Brain pericyte (primary cell): ENCODE measurements at regions not wholly inside any gene's neighbourhood (a gene's known extent, or its start where the extent isn't known, plus 50 kb on each side); places are given as distances from the start of the nearest gene placed in this dataset.

Source experiments
- DNase-seq: peaks from one replicate; pipeline ENCODE4 v3.0.0-alpha.2; 2012; ENCODE audit warnings: low read depth, low spot score

- no peak for DNase-seq
Observed at GRCh38 chr15:31869686-31870307, 160.5 kb upstream of the CHRNA7 start.

GRCh38 chr15:31870328-31871165, 159.8 kb upstream of the CHRNA7 start, which contains the start of gene OTUD7A:
TSS of gene OTUD7A (minus strand) at chr15:31870673.
- no peak for DNase-seq

- DNase-seq = no peak
Observed at GRCh38 chr15:31871166-31871886, 159.0 kb upstream of the CHRNA7 start.

- no peak for DNase-seq
Observed at GRCh38 chr15:31871887-31872281, 158.4 kb upstream of the CHRNA7 start.

- no peak for DNase-seq
Observed at GRCh38 chr15:31887246-31887645, 143.1 kb upstream of the CHRNA7 start.

GRCh38 chr15:31892513-31892912, 137.8 kb upstream of the CHRNA7 start:
- DNase-seq = no peak

GRCh38 chr15:31893780-31894179, 136.5 kb upstream of the CHRNA7 start:
- no peak for DNase-seq

GRCh38 chr15:31897746-31898145, 132.6 kb upstream of the CHRNA7 start:
- no peak for DNase-seq

- no peak for DNase-seq
Observed at GRCh38 chr15:31901501-31901900, 128.8 kb upstream of the CHRNA7 start.

GRCh38 chr15:31905054-31905453, 125.3 kb upstream of the CHRNA7 start:
- DNase-seq = no peak

GRCh38 chr15:31925541-31925940, 104.8 kb upstream of the CHRNA7 start:
- no peak for DNase-seq

- no peak for DNase-seq
Observed at GRCh38 chr15:31930967-31931366, 99.3 kb upstream of the CHRNA7 start.

GRCh38 chr15:31932576-31932975, 97.7 kb upstream of the CHRNA7 start:
- DNase-seq = no peak

- DNase-seq = no peak
Observed at GRCh38 chr15:31934821-31935220, 95.5 kb upstream of the CHRNA7 start.

GRCh38 chr15:31953478-31953877, 76.8 kb upstream of the CHRNA7 start:
- no peak for DNase-seq

GRCh38 chr15:31954374-31955172, 75.7 kb upstream of the CHRNA7 start:
- DNase-seq = no peak

GRCh38 chr15:31955734-31956133, 74.6 kb upstream of the CHRNA7 start:
- no peak for DNase-seq

GRCh38 chr15:31957581-31957980, 72.7 kb upstream of the CHRNA7 start:
- DNase-seq = no peak

- DNase-seq = no peak
Observed at GRCh38 chr15:31964586-31965307, 65.6 kb upstream of the CHRNA7 start.

- DNase-seq = no peak
Observed at GRCh38 chr15:31970007-31970406, 60.3 kb upstream of the CHRNA7 start.

- DNase-seq = no peak
Observed at GRCh38 chr15:31973197-31973596, 57.1 kb upstream of the CHRNA7 start.
